ENCODE measurements at regions not wholly inside any gene's neighbourhood (a gene's known extent, or its start where the extent isn't known, plus 50 kb on each side); places are given as distances from the start of the nearest gene placed in this dataset.

DNA sequence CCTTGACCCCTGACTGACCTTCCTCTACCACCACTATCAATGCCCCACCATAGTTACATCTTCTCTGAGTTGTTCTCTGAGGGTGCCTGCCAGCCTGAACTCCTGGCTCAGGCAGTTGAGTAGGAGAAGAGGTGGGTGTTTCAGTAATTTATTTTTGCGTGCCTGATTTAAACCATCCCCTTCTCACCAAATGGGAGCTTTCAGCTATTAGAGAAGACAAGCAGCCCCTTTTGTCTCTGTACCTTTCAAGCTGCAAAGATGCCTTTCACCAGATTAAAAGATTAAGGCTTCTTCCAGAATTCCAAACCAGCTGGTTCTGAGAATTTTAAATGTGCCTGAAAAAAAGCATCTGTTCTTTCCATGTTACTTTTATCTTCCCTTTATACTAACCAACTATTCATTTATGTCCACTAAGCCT, 223.8 kb downstream of the FAM76B start:
- TF ChIP-seq POLR2A (IDR thresholded peaks at IDR 0.05): no peak
- TF ChIP-seq, protein P1, sequence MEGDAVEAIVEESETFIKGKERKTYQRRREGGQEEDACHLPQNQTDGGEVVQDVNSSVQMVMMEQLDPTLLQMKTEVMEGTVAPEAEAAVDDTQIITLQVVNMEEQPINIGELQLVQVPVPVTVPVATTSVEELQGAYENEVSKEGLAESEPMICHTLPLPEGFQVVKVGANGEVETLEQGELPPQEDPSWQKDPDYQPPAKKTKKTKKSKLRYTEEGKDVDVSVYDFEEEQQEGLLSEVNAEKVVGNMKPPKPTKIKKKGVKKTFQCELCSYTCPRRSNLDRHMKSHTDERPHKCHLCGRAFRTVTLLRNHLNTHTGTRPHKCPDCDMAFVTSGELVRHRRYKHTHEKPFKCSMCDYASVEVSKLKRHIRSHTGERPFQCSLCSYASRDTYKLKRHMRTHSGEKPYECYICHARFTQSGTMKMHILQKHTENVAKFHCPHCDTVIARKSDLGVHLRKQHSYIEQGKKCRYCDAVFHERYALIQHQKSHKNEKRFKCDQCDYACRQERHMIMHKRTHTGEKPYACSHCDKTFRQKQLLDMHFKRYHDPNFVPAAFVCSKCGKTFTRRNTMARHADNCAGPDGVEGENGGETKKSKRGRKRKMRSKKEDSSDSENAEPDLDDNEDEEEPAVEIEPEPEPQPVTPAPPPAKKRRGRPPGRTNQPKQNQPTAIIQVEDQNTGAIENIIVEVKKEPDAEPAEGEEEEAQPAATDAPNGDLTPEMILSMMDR (IDR thresholded peaks at IDR 0.05 in 8 of 11, conservative IDR thresholded peaks at IDR 0.05 in 3 of 11): no peak

Measured in spleen (tissue), 7 donors.